Activated CD8-positive, alpha-beta memory T cell treated with anti-CD3 and anti-CD28 coated beads for 36 hours (primary cell): ENCODE measurements at regions not wholly inside any gene's neighbourhood (a gene's known extent, or its start where the extent isn't known, plus 50 kb on each side); places are given as distances from the start of the nearest gene placed in this dataset.

Experiments used
- CTCF ChIA-PET: fragments of 350-600 bp; sonication (Branson Sonifier 250); formaldehyde crosslinking; loops from one replicate; lab custom pipeline; 2021; ENCODE audit warnings: antibody characterized with exemption; lab: Charles Lee
- POLR2A ChIA-PET: fragments of 350-600 bp; sonication (Branson Sonifier 250); formaldehyde crosslinking; loops from one replicate; lab custom pipeline; 2021; ENCODE audit warnings: antibody characterized with exemption; lab: Charles Lee

- ChIA-PET POLR2A (no interaction called here), CTCF (no interaction called here)
Observed at GRCh38 chr2:422676-423435, 135.0 kb upstream of the ALKAL2 start.

- ChIA-PET CTCF (no interaction called here), POLR2A (no interaction called here)
Observed at GRCh38 chr2:421406-421805, 133.5 kb upstream of the ALKAL2 start.

GRCh38 chr2:419687-420317 lies 131.9 kb upstream of the ALKAL2 start:
- ChIA-PET CTCF (no interaction called here), POLR2A (no interaction called here)

GRCh38 chr2:417662-418061 lies 129.8 kb upstream of the ALKAL2 start:
- CTCF ChIA-PET, result no interaction called here
- POLR2A ChIA-PET, result no interaction called here

DNA sequence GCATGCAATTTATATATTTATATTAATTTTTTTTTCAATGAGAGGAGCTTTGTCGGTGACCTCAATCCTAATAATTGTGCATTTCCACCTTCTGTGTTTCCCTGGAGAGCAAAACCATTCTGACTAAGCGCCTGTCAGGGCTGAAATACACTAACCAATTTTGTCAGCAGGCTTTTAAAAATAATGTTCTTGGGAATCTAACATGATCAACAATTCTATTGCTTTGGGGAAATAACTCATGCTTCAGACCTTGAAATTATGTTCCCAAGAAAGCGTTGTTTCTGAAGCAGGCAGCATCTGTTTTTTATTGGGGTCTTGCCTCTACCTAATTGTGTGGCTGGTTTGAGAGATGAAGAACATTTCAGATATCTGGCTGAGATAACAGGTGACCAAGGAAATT lies 129.1 kb upstream of the ALKAL2 start:
- POLR2A ChIA-PET, result no interaction called here
- CTCF ChIA-PET, result no interaction called here

DNA sequence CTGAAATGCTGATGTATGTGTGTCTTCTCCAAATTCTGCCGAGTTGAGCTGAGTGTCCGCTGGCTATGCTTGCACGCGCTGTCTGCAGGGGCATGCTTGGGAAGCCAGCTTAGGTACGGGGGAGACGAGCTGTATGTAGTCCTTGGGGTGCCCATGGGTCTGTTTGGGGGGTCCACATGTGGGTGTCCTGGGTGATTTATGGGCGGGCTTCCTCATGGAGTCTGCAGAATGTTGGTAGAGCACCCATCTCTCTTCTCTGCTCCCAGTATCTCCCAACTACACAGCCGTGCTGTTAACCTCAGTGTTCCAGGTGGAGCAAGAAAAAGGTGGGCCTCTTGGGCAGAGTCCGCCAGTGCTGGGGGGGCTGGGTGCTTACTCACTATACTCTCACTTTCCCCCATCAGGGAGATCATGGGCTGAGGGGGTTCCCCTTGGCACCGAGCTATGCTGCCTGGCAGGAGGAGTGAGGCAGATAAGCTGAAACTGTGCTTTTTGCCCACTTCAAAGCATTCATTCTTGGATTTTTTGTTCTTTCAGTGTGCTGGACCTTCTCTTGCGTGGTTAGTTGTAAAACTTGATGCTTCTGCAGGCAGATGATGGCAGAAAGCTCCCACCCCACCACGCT lies 128.2 kb upstream of the ALKAL2 start:
- ChIA-PET POLR2A (no interaction called here), CTCF (no interaction called here)

DNA sequence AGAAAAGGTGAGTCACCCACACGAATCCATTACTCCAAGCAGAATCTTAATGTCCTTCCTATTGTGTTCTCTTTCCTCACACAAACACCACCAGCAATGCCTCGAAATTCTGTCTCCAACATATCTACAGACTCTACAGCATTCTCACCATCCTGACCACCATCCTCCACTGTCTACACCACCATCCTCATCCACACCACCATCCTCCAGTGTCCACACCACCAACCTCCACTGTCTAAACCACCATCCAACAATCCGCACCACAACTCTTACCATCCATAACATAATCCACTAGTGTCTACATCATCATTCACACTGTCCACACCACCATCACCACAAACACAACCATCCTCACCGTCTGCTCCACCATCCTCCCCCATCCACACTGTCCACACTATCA lies 121.6 kb upstream of the ALKAL2 start:
- ChIA-PET POLR2A (no interaction called here), CTCF (no interaction called here)

DNA sequence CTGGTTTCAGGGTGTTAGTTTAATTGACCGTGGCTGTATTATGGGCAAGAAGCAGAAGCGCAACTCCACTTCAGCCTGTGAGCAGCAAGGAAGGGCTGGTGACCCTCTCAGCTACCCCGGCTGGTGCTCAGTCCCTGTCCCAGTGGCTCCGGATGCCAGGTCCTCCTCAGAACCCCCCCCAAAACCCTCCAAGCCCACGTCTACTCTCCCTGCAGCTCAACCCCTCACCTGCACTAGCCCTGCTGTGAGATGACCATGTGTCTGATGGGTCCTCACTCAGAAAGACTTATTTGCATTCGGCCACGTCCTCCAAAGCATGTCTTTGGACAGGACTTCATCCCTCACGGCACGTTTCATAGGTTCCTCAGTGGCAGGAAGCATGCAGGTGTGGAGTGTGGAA lies 119.7 kb upstream of the ALKAL2 start:
- ChIA-PET CTCF (no interaction called here), POLR2A (no interaction called here)

DNA sequence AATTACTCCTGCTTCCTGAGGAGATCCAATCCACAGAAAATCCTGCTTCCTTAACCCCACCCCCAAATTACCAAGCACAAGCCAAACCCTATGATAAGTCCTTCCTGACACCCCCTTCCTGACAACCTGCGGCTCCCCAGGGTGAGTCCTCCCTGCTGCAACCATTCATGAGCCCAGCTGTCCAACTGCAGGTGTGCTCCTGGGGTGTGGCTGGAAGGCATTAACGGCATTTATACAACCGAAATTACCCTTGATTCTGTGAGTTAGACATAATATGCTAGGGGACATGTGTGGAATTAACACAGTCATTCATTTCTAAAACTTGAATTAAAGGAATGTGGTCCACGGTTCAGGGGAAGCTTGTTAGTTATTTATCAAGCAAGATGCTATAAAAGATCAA lies 119.0 kb upstream of the ALKAL2 start:
- POLR2A ChIA-PET, result no interaction called here
- CTCF ChIA-PET, result no interaction called here

- POLR2A ChIA-PET, result no interaction called here
- CTCF ChIA-PET, result no interaction called here
Observed at GRCh38 chr2:406231-406630, 118.3 kb upstream of the ALKAL2 start.

DNA sequence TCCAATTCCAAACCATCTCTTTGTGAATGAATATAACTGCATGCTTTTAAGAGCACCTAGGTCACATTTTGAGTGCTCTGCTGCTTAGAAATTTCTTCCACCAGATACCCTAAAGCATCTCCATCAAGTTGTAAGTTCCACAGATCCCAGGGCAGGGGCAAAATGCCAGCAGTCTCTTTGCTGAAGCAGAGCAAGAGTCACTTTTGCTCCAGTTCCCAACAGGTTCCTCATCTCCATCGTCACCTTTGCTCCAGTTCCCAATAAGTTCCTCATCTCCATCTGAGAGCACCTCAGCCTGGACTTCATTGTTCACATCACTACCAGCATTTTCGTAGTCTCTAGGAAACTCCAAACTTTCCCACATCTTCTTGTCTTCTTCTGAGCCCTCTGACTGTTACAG lies 116.7 kb upstream of the ALKAL2 start:
- POLR2A ChIA-PET, result no interaction called here

GRCh38 chr2:403682-404081 lies 115.8 kb upstream of the ALKAL2 start:
- CTCF ChIA-PET, result no interaction called here
- POLR2A ChIA-PET, result no interaction called here

More for the DNA sequence above, 116.7 kb upstream of the ALKAL2 start:
- CTCF ChIA-PET, result no interaction called here

DNA sequence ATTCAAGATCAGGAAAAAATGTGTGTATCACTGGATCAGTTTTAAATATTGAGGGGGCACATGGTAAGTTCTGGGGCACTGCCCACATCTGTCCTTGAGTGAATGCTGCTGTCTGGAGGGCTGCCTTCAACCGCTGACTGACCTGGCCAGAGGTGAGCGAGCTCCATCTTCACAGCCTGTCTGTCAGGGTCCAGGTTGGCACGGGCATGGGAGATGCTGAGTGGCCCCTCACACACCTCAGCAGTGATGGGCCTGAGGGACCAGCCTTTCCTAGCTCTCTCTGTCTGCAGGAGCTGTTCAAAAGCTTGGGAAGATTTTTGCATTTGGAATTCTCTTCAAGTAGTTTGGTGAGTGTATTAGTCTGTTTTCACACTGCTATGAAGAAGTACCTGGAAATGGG lies 114.8 kb upstream of the ALKAL2 start:
- CTCF ChIA-PET, result no interaction called here
- POLR2A ChIA-PET, result no interaction called here

GRCh38 chr2:402206-402605 lies 114.3 kb upstream of the ALKAL2 start:
- ChIA-PET CTCF (no interaction called here), POLR2A (no interaction called here)

- ChIA-PET POLR2A (no interaction called here), CTCF (no interaction called here)
Observed at GRCh38 chr2:401019-401679, 113.3 kb upstream of the ALKAL2 start.

DNA sequence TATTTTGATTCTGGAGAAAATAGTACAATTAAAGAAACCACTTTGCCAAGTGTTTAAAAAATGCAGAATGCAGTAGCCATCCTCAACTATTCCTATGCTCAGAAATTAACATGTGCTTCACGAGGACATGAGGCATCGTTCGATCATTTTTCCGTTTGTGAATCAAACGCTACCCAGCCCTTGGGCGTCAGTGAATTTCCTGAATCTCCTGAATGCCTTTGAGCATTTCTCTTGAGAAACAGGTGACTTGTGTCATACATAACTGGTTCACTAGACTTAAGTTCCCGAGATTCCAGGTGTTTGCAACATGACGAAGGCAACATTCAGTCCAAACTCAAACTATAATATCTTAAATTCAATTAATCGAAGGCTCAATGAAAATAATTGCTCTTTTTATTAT lies 110.0 kb upstream of the ALKAL2 start:
- POLR2A ChIA-PET, result no interaction called here
- CTCF ChIA-PET, result no interaction called here

GRCh38 chr2:397521-397920 lies 109.6 kb upstream of the ALKAL2 start:
- POLR2A ChIA-PET, result no interaction called here
- CTCF ChIA-PET, result no interaction called here

DNA sequence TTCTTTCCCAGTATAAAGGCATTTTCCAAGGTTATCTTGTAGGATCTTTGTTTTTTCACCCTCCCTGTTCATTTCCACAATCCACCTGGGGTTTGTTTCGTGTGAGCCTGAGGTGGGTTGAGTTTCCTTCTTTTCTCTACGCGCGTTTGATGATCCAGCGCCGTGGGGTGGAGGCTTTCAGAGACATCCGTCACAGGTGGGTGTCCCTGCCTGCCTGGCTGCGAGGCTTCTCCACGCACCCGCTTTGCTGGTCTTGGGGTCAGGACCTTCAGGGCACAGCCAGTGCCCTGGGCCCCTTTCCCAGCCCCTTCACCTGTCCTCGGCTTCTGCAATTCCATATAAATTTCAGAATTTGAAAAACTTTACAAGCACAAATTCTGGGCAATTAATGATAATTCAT lies 109.0 kb upstream of the ALKAL2 start:
- ChIA-PET CTCF (no interaction called here), POLR2A (no interaction called here)

DNA sequence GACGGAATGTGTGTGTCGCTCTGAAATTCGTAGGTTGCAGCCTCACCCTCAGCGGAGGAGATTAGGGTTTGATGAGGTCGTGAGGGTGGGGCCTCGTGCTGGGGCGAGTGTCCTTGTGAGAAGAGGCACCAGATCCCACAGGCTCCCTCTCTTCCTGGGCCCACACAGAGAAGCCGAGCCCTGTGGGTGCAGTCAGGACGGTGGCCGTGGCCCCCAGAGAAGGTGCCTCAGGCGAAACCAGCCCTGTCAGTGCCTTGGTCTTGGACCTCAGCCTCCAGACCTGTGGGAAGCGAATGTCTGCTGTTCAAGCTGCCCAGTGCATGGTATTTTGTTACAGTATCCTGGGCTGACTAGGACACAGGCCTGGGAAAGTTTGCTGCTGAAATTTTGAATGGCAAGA lies 108.0 kb upstream of the ALKAL2 start:
- POLR2A ChIA-PET, result no interaction called here
- CTCF ChIA-PET, result no interaction called here
